Nephron progenitor cell (in vitro differentiated cells): ENCODE measurements at regions not wholly inside any gene's neighbourhood (a gene's known extent, or its start where the extent isn't known, plus 50 kb on each side); places are given as distances from the start of the nearest gene placed in this dataset.

Experiments used
- DNase-seq: peaks from one replicate; pipeline ENCODE4 v3.0.0; 2021
- H3K27ac Mint-ChIP-seq: 2 replicates; pipeline ENCODE4 v1.8.0; 2021; ENCODE audit warnings: mild to moderate bottlenecking, moderate library complexity, mixed read lengths
- H3K27me3 Mint-ChIP-seq: 2 replicates; pipeline ENCODE4 v1.8.0; 2021; ENCODE audit warnings: mild to moderate bottlenecking, low read depth, mixed read lengths; ENCODE audit not compliant: poor library complexity
- H3K36me3 Mint-ChIP-seq: 2 replicates; pipeline ENCODE4 v1.8.0; 2021; ENCODE audit warnings: low read depth, mixed read lengths
- H3K4me1 Mint-ChIP-seq: 2 replicates; pipeline ENCODE4 v1.8.0; 2021; ENCODE audit warnings: mixed read lengths
- H3K4me3 Mint-ChIP-seq: 2 replicates; pipeline ENCODE4 v1.8.0; 2021; ENCODE audit warnings: mild to moderate bottlenecking, moderate library complexity, mixed read lengths
- H3K9me3 Mint-ChIP-seq: 2 replicates; pipeline ENCODE4 v1.8.0; 2021; ENCODE audit warnings: mild to moderate bottlenecking, moderate library complexity, mixed read lengths
- CTCF ChIP-seq: fragments of 200-600 bp; sonication (generic); IDR thresholded peaks from 2 replicates; pipeline ENCODE4 v1.5.0; 2021; ENCODE audit warnings: antibody characterized with exemption

GRCh38 chr1:227399152-227399730 lies 80.9 kb upstream of the CDC42BPA start:
- Mint-ChIP-seq H3K27me3 (peaks cover 4% of the 10 kb centered on the region), H3K4me3 (no peak overlapping the region), H3K9me3 (peaks cover 29% of the 10 kb centered on the region), H3K36me3 (no peaks in the 10 kb centered on the region), H3K27ac (no peak overlapping the region), H3K4me1 (no peaks in the 10 kb centered on the region)
- TF ChIP-seq CTCF: no peak
- DNase-seq: no peak

- Mint-ChIP-seq H3K27me3 (peaks cover 4% of the 10 kb centered on the region), H3K4me3 (no peak overlapping the region), H3K27ac (no peak overlapping the region), H3K36me3 (no peaks in the 10 kb centered on the region), H3K9me3 (peaks cover 18% of the 10 kb centered on the region), H3K4me1 (no peaks in the 10 kb centered on the region)
- no peak for DNase-seq
- TF ChIP-seq CTCF: no peak
Measured at GRCh38 chr1:227397354-227397978, 79.2 kb upstream of the CDC42BPA start.

GRCh38 chr1:227396539-227397353 lies 78.5 kb upstream of the CDC42BPA start:
- DNase-seq: no peak
- H3K4me3 Mint-ChIP-seq: no peak overlapping the region
- H3K4me1 Mint-ChIP-seq: no peaks in the 10 kb centered on the region
- no peak for TF ChIP-seq CTCF
- H3K27ac Mint-ChIP-seq: no peak overlapping the region
- no peaks in the 10 kb centered on the region for H3K36me3 Mint-ChIP-seq
- H3K9me3 Mint-ChIP-seq: peaks cover 11% of the 10 kb centered on the region
- H3K27me3 Mint-ChIP-seq: peaks cover 8% of the 10 kb centered on the region

DNA sequence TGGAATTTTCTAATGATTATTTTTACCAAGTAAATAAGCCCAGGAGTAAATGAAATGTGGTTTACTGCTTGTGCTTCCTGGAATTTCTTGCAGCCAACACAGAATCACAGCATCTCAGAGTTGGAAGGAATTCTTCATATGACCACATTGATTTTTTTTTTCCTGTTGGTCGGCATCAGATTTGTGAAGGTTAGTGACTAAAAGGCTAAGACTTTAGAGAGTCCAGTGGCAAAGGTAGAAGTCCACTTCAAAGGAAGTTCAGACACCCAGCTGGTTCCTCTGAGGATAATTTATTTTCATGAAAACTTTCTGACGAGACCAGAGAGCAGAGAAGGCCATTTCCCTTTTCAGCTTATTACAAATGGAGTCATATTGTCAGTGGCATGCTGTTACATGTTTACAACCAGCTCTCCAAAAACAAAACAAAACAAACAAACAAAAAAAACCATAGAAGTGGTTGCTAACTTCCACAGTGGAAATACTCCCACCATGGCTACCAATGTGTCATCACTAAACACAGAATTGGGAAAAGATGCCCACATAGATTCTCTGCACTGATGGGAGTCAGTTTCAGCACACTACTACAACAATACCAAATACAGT lies 77.2 kb upstream of the CDC42BPA start:
- no peaks in the 10 kb centered on the region for H3K4me1 Mint-ChIP-seq
- no peak overlapping the region for H3K4me3 Mint-ChIP-seq
- peaks cover 4% of the 10 kb centered on the region for H3K27me3 Mint-ChIP-seq
- H3K9me3 Mint-ChIP-seq: peaks cover under 1% of the 10 kb centered on the region
- no peak for TF ChIP-seq CTCF
- DNase-seq: no peak
- no peaks in the 10 kb centered on the region for H3K36me3 Mint-ChIP-seq
- no peak overlapping the region for H3K27ac Mint-ChIP-seq

GRCh38 chr1:227392984-227393764 lies 74.9 kb upstream of the CDC42BPA start:
- peaks cover 4% of the 10 kb centered on the region for H3K27me3 Mint-ChIP-seq
- H3K27ac Mint-ChIP-seq: no peak overlapping the region
- DNase-seq: no peak
- H3K36me3 Mint-ChIP-seq: no peaks in the 10 kb centered on the region
- no peak overlapping the region for H3K4me3 Mint-ChIP-seq
- no peaks in the 10 kb centered on the region for H3K9me3 Mint-ChIP-seq
- no peak for TF ChIP-seq CTCF
- no peaks in the 10 kb centered on the region for H3K4me1 Mint-ChIP-seq
